Ishikawa (cell line): ENCODE measurements at regions not wholly inside any gene's neighbourhood (a gene's known extent, or its start where the extent isn't known, plus 50 kb on each side); places are given as distances from the start of the nearest gene placed in this dataset.

Experiments
- CEBPB ChIP-seq: IDR thresholded peaks from 2 replicates; pipeline ENCODE4 v1.6.1; 2012
- CREB1 ChIP-seq: IDR thresholded peaks from 2 replicates; pipeline ENCODE4 v1.6.1; 2012; ENCODE audit warnings: low read depth
- EGR1 ChIP-seq: IDR thresholded peaks from 2 replicates; pipeline ENCODE4 v1.6.1; 2012
- EP300 ChIP-seq: IDR thresholded peaks from 2 replicates; pipeline ENCODE4 v1.6.1; 2012; ENCODE audit warnings: borderline replicate concordance
- FOXM1 ChIP-seq: IDR thresholded peaks from 2 replicates; pipeline ENCODE4 v1.6.1; 2012; ENCODE audit warnings: low read depth, borderline replicate concordance
- NFIC ChIP-seq: IDR thresholded peaks from 2 replicates; pipeline ENCODE4 v1.6.1; 2012
- RAD21 ChIP-seq: IDR thresholded peaks from 2 replicates; pipeline ENCODE4 v1.6.1; 2012; ENCODE audit warnings: low read depth
- TAF1 ChIP-seq: IDR thresholded peaks from 2 replicates; pipeline ENCODE4 v1.6.1; 2012; ENCODE audit warnings: low read depth, mild to moderate bottlenecking
- TCF12 ChIP-seq: IDR thresholded peaks from 2 replicates; pipeline ENCODE4 v1.6.1; 2012; ENCODE audit warnings: low read depth
- TEAD4 ChIP-seq: IDR thresholded peaks from 2 replicates; pipeline ENCODE4 v1.6.1; 2012
- YY1 ChIP-seq: IDR thresholded peaks from 2 replicates; pipeline ENCODE4 v1.6.1; 2012; ENCODE audit warnings: low read depth
- ZBTB7A ChIP-seq: IDR thresholded peaks from 2 replicates; pipeline ENCODE4 v1.6.1; 2012; ENCODE audit warnings: low read depth
- TF ChIP-seq, protein P1 (sequence below): IDR thresholded peaks from 2 replicates; pipeline ENCODE4 v1.6.1; 2012
- TF ChIP-seq, protein P2 (sequence below): IDR thresholded peaks from 2 replicates; pipeline ENCODE4 v1.6.1; 2012; ENCODE audit warnings: low read depth, mild to moderate bottlenecking
- TF ChIP-seq, protein P3 (sequence below): IDR thresholded peaks from 2 replicates; pipeline ENCODE4 v1.6.1; 2012

- TF ChIP-seq TAF1 (no peak), ZBTB7A (no peak), CEBPB (no peak), RAD21 (no peak)
Measured at GRCh38 chr11:23155503-23155902, 295.2 kb upstream of the CCDC179 start.

GRCh38 chr11:23164022-23164421 lies 303.7 kb upstream of the CCDC179 start:
- TF ChIP-seq TCF12 (no peak), EP300 (no peak), EGR1 (no peak), YY1 (no peak), FOXM1 (no peak), ZBTB7A (no peak), CEBPB (no peak), TEAD4 (no peak), NFIC (no peak), CREB1 (no peak), RAD21 (no peak), TAF1 (no peak)
- TF ChIP-seq, protein P1, sequence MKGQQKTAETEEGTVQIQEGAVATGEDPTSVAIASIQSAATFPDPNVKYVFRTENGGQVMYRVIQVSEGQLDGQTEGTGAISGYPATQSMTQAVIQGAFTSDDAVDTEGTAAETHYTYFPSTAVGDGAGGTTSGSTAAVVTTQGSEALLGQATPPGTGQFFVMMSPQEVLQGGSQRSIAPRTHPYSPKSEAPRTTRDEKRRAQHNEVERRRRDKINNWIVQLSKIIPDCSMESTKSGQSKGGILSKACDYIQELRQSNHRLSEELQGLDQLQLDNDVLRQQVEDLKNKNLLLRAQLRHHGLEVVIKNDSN = no peak
- TF ChIP-seq, protein P2, sequence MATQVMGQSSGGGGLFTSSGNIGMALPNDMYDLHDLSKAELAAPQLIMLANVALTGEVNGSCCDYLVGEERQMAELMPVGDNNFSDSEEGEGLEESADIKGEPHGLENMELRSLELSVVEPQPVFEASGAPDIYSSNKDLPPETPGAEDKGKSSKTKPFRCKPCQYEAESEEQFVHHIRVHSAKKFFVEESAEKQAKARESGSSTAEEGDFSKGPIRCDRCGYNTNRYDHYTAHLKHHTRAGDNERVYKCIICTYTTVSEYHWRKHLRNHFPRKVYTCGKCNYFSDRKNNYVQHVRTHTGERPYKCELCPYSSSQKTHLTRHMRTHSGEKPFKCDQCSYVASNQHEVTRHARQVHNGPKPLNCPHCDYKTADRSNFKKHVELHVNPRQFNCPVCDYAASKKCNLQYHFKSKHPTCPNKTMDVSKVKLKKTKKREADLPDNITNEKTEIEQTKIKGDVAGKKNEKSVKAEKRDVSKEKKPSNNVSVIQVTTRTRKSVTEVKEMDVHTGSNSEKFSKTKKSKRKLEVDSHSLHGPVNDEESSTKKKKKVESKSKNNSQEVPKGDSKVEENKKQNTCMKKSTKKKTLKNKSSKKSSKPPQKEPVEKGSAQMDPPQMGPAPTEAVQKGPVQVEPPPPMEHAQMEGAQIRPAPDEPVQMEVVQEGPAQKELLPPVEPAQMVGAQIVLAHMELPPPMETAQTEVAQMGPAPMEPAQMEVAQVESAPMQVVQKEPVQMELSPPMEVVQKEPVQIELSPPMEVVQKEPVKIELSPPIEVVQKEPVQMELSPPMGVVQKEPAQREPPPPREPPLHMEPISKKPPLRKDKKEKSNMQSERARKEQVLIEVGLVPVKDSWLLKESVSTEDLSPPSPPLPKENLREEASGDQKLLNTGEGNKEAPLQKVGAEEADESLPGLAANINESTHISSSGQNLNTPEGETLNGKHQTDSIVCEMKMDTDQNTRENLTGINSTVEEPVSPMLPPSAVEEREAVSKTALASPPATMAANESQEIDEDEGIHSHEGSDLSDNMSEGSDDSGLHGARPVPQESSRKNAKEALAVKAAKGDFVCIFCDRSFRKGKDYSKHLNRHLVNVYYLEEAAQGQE = no peak
- TF ChIP-seq, protein P3, sequence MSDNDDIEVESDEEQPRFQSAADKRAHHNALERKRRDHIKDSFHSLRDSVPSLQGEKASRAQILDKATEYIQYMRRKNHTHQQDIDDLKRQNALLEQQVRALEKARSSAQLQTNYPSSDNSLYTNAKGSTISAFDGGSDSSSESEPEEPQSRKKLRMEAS = no peak

DNA sequence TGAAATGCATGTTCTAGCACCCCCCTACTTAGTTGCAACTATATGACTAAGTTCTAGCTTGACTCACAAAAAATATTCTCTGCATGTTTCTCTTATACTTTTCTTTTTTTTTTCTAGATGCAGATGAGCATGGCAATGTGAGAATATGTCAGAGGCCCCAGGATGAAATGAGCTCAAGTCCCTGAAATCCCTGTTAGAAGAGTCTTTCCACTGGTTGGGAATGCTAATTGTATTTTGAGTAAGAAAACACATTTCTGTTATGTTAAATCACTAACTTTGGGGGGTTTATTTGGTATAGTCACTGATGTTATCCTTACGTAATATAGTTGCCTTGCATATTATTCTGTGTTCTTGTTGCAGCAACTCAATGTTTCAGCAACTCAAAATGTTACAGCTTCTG lies 306.1 kb upstream of the CCDC179 start:
- no peak for TF ChIP-seq FOXM1
- no peak for TF ChIP-seq EP300
- TF ChIP-seq, protein P2 = no peak
- no peak for TF ChIP-seq TEAD4
- no peak for TF ChIP-seq YY1
- TF ChIP-seq, protein P1 = no peak
- no peak for TF ChIP-seq TAF1
- TF ChIP-seq, protein P3 = no peak
- TF ChIP-seq TCF12 = no peak
- TF ChIP-seq CREB1 = no peak
- TF ChIP-seq RAD21 = no peak
- no peak for TF ChIP-seq CEBPB

- TF ChIP-seq RAD21 = no peak
- TF ChIP-seq, protein P3 = no peak
- TF ChIP-seq, protein P2 = no peak
- TF ChIP-seq EP300 = no peak
- TF ChIP-seq ZBTB7A = no peak
- no peak for TF ChIP-seq CEBPB
- TF ChIP-seq EGR1 = no peak
- TF ChIP-seq FOXM1 = no peak
- TF ChIP-seq TEAD4 = no peak
- TF ChIP-seq, protein P1 = no peak
- TF ChIP-seq YY1 = no peak
- no peak for TF ChIP-seq TAF1
- TF ChIP-seq CREB1 = no peak
- no peak for TF ChIP-seq TCF12
- no peak for TF ChIP-seq NFIC
Measured at GRCh38 chr11:23179609-23180008, 319.3 kb upstream of the CCDC179 start.
